HG03135 (cell line): ENCODE measurements at regions not wholly inside any gene's neighbourhood (a gene's known extent, or its start where the extent isn't known, plus 50 kb on each side); places are given as distances from the start of the nearest gene placed in this dataset.

Experiments
- ATAC-seq: cut with Tn5 transposase; IDR thresholded peaks from one replicate; pipeline ENCODE4 v1.9.1; 2021; ENCODE audit warnings: mild to moderate bottlenecking, moderate library complexity; ENCODE audit not compliant: unreplicated experiment

- no peak for ATAC-seq
Observed at GRCh38 chr1:37085393-37085792, 51.1 kb upstream of the GRIK3 start.

GRCh38 chr1:37089750-37090149, 55.4 kb upstream of the GRIK3 start:
- no peak for ATAC-seq

GRCh38 chr1:37090671-37091070, 56.4 kb upstream of the GRIK3 start:
- no peak for ATAC-seq

- no peak for ATAC-seq
Observed at GRCh38 chr1:37092937-37093336, 58.6 kb upstream of the GRIK3 start.

GRCh38 chr1:37094302-37094701, 60.0 kb upstream of the GRIK3 start:
- no peak for ATAC-seq

GRCh38 chr1:37096523-37096922, 62.2 kb upstream of the GRIK3 start:
- no peak for ATAC-seq

GRCh38 chr1:37097731-37098130, 63.4 kb upstream of the GRIK3 start:
- no peak for ATAC-seq

- ATAC-seq, result no peak
Observed at GRCh38 chr1:37098237-37098636, 63.9 kb upstream of the GRIK3 start.

GRCh38 chr1:37100310-37100709, 66.0 kb upstream of the GRIK3 start:
- no peak for ATAC-seq

GRCh38 chr1:37102656-37103382, 68.5 kb upstream of the GRIK3 start:
- ATAC-seq, result no peak

- ATAC-seq, result no peak
Observed at GRCh38 chr1:37105911-37106310, 71.6 kb upstream of the GRIK3 start.

GRCh38 chr1:37107153-37107907, 73.0 kb upstream of the GRIK3 start:
- no peak for ATAC-seq

- no peak for ATAC-seq
Observed at GRCh38 chr1:37108596-37109188, 74.4 kb upstream of the GRIK3 start.

- no peak for ATAC-seq
Observed at GRCh38 chr1:37112430-37112829, 78.1 kb upstream of the GRIK3 start.

GRCh38 chr1:37113285-37113997, 79.1 kb upstream of the GRIK3 start:
- no peak for ATAC-seq

GRCh38 chr1:37118790-37119189, 84.5 kb upstream of the GRIK3 start:
- ATAC-seq, result no peak

- ATAC-seq, result no peak
Observed at GRCh38 chr1:37120279-37120678, 86.0 kb upstream of the GRIK3 start.

- no peak for ATAC-seq
Observed at GRCh38 chr1:37123276-37124115, 89.2 kb upstream of the GRIK3 start.

GRCh38 chr1:37124501-37124900, 90.2 kb upstream of the GRIK3 start:
- ATAC-seq, result no peak

- no peak for ATAC-seq
Observed at GRCh38 chr1:37125295-37125694, 91.0 kb upstream of the GRIK3 start.
